ENCODE measurements at regions not wholly inside any gene's neighbourhood (a gene's known extent, or its start where the extent isn't known, plus 50 kb on each side); places are given as distances from the start of the nearest gene placed in this dataset.

DNA sequence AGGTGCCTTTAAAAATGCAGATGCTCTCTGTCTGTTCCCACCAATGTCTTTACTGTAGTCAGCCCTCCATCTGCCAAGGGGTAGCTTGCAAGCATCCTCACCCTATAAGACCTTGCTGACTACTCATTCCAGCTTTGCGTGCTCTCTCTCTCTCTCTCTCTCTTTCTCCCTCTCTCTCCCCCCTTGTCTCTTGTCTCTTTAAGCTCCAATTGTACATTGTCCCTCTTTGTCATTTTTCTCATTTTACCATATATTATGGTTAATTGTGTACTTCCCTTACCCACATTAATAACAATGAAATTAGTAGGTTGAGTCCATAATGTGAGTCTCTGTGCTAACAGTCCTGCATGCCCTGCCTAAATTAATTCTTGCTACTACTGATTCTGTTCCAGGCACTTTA lies 350.2 kb upstream of the CDH4 start:
- no peak for DNase-seq (ENCODE audit: low read depth)

DNA sequence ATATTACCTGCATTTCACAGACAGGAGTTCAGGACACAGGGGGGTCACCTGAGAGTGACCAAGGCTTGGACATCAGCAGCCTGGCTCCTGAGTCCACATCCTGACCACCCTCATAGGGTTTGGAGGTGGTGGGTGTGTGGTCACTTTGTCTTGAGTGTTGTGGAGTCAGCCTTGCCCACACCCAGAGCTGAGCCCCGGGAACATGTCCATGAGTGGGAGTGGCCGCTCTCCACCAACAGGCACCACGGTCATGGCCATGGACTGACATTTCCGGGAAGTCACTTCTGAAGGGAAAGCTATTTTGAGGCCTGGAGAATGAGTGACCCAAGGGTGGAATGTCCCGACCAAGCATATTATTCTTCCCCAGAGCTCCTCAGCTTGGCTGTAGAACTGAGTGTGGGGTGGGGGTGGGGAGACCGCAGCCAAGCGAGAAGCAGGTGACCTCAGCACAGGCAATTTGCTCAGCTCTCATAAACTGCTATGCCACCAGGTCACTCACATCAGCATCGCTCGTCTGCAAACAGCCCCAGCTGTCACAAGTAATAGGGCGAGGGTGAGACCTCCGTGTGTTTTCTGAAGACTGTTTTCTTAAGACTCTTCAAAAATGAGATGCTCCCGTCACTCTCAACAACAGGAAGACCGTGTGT lies 348.6 kb upstream of the CDH4 start:
- no peak for DNase-seq (ENCODE audit: low read depth)

DNA sequence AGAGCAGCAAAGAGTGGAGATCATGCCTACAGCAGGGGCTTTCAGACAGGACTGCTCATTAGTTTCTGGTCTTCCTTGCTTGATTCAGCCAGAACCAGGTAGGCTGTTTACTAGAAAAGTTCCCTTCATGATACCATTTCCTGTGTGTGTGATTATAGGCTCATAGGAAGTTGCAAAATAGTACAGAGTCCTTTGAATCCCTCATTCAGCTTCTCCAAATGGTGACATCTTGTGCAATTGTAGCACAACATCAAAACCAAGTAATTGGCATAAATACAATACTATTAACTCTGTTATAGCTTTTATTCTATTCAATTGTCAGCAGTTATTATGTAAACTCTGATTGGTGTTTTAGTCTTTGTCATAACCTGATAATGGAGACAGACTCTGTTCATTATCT lies 347.3 kb upstream of the CDH4 start:
- no peak for DNase-seq (ENCODE audit: low read depth)

DNA sequence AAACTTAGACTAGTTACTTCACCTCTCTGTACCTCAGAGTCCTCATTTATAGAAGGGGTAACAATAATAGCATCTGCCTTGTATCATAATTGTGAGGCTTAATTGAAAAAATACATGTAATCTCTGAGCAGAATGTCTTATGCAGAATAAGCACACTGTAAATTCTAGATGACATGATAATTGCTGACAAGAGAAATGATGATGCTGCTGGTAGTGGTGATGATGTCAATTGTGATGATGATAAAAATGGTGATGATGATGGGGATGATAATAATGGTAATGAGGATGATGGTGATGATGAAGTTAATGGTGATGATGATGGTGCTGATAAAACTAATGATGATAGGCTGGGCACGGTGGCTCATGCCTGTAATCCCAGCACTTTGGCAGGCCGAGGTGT lies 346.1 kb upstream of the CDH4 start:
- no peak for DNase-seq (ENCODE audit: low read depth)

DNA sequence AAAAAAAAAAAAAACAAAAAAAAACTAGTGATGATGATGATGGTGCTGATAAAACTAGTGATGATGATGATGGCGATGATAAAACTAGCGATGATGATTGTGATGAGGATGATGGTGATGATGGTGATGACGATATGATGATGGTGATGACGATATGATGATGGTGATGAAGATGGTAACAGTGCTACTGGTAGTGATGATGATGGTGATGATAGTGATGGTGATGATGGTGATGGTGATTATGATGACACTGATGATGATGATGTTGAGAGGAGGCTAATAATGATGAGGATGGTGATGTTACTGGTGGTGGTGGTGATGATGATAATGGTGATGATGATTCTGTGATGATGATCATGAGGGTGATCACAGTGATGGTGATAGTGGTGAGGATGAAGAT lies 345.5 kb upstream of the CDH4 start:
- DNase-seq (ENCODE audit: low read depth): no peak

DNA sequence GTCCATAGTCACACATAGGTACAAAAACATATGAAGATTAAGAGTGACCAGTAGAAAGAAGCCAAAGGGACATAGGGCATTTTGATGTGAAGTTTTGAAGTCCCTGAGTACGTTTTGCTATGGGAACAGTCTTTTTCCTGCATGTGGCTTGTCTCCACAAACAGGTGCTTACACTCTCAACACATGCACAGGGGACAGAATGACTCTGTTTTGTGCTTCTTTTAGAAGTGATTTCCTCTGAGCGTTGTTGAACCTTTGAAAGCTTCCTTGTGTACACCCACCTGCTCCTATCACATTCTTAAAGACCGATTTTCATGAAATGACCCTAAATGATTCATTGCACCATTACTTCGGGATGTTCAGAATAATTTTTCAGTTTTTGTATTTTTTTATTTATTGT lies 338.8 kb upstream of the CDH4 start:
- DNase-seq (ENCODE audit: low read depth): no peak

DNA sequence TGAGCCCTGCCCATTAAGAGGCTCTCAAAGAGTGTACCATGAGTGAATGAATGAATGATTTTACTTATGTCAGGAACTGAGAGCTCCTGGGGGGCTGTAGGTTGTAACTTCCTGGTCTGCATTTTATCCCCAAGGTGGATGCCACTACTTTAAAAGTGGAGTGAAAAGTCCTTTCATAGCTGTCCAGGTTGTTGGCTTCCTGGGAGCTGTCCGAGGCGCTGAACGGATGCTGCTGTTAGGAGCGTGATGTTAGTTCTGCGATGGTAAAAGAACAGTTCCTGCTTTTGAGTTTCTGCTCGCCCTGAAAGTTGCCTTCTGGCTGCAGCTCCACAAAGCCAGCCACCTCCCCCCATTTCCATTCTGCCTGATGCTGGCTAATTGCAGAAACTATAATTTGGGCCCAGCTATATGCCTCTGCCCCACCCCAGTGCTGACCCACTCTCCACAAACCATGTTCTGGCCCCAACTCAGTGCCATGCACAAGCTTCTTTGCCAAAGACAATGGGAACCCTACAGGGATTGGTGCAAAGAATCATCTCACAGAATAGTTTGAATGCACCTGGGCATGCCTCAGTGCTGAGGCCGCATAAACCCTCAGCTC lies 330.9 kb upstream of the CDH4 start:
- no peak for DNase-seq (ENCODE audit: low read depth)

DNA sequence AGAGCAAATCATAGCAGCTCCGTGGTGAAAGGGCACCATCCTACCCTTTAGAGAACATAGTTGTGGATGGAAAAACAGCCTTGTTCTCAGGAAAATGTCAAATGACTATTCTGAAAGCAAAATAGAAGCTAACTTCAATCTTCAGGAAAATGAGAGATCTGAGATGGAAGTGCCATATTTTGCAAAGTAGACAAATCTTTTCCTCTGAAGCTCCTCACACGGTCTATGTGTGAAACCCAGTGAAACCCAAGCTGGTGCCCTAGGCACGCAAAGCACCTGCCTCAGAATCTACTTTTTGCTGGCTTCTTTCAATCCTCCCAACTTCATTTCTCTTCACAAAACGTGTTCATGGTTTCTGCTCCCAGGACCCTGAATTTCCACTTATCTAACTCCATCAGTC lies 325.2 kb upstream of the CDH4 start:
- DNase-seq (ENCODE audit: low read depth): no peak

DNA sequence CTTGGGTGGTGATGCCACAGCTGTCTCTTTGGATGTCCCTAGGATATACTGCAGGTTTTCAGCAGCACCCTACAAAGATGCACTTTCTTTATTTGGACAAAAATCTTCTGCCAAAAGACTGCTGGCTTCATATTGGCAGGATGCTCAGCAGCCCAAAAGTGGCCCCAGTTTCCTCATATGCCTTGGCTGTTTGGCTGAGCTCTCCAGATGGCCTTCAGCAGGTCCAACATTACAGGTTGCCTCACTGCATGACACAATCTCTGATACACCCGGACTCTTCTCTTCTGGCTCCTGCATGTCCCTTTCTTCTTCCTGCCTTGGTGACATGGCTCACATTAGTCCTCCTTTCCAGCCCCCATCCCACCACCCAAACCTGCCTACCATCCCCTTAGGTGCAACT lies 323.7 kb upstream of the CDH4 start:
- DNase-seq (ENCODE audit: low read depth): no peak

DNA sequence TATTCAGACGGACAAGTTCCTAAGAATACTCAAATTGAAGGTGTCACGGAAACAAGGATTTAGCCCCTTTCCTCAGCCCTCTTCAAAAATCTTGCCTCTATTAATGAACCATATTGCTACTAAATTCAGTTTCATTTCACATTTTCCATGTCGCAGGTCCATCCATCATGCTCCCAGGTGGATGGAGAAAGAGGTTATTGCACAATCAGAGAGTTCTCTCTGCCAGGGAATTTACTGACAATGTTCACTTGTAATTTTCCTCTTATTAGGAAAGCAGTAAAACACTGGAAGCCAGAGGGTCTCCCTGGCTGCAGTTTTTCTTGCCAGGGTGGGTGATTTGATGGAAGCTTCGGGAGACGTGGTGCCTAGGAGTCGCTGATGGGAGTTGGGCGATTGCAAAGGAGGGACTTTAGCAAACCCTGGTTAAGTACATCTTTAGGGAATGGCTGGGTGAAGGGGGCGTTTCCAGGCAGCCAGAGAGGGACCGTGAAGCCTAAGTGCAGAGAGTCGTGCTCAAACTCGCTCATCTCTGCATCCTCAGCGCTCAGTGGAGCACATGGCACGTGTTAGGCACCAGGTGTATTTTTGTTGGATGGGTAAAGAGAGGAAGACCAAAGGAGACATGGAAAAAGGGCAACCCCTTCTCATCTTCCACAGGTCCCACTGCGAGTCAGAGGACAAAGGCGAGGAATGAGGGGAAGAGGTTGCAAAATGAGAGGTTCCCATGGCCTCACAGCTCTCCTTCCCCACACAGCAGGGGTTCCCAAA lies 321.9 kb upstream of the CDH4 start:
- no peak for DNase-seq (ENCODE audit: low read depth)

DNA sequence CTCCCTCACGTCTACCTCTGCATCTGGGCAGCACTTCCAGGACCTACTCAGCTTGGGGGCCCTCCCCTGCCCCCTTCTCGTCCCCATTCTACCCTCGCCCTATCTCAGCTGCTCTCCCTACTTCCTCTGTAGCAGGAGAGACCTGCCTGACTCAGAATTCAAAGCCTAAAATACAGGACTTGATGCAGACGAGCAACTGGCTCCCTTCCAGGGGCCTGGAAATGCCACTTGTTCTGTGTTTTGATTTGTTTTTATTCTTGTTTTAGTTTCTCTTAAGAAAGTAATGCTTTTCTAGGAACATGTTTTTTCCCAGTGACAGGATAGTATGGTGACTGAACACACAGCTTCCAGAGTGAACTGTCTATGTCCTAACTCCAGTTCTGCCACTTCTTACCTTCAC lies 320.4 kb upstream of the CDH4 start:
- no peak for DNase-seq (ENCODE audit: low read depth)

DNA sequence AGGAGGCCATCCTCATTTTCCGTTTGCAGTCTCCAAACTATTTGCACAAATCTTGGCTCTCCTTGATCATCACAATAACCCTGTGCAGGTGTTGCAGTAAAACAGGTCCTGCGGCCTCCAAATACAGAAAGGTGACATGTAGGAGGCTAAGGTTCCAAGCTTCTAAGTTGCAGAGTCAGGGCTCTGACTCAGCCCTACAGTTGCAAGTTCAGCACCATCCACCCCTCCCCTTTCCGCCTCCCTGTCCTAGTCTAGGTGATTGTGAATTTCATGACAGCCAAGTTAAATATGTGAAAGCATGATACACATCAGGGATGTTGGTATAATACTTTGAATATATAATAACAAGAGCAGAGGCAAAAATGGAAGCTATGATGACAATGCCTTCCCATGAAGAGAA lies 317.3 kb upstream of the CDH4 start:
- no peak for DNase-seq (ENCODE audit: low read depth)

DNA sequence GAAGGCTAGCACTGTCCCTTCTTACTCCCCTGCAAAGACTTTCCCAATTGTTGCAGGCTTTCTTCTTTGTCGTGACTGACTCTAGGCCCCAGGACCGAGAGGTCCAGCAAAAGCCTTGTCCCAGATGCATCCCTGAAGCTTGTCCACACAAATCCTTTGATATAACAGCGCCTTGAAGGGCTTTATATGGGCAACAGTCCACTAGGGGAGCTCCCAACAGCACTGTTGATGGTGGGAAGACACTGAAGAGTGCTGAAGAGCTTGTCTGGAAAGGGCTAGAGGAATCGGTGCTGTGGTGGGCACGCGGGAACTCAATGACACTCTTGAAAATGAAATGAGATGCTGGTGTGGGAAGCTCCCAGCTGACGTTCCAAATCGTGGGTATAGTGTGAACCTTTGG lies 316.1 kb upstream of the CDH4 start:
- DNase-seq (ENCODE audit: low read depth): no peak

DNA sequence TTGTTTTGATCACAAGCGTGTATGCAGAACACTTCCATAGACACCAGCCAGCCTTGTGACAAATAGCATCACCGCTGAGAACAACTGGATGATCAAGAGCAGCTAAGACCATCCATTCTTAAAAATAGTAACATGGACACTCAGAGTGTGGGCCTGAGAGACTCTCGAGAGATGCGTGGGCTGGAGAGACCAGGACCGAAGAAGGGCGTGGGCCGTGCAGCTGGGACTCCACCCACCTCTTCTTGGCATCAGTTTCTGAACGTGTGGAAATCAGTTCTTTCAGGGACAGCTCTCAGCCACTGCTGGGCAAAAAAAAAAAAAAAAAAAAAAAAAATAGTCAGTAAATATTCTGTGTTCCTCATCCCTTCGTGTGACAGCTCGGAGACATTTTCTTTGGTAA lies 314.5 kb upstream of the CDH4 start:
- DNase-seq (ENCODE audit: low read depth): no peak

DNA sequence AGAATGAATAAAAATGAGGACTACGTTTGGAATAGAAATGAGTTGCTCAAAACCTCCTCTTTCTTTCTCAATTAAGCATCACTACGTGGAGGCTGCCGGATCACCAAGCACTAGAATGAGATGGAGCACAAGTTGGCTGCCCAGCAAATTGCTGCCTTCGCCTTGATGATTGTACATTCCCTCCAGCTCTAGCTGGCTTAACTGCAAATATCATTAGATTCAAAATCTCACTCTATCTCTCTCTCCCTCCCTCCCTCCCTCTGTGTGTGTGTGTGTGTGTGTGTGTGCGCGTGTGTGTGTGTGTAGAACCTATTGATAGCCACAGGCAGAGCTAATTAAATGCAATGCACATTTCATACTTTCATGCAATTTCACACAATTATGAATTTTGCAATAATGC lies 310.7 kb upstream of the CDH4 start:
- no peak for DNase-seq (ENCODE audit: low read depth)

DNA sequence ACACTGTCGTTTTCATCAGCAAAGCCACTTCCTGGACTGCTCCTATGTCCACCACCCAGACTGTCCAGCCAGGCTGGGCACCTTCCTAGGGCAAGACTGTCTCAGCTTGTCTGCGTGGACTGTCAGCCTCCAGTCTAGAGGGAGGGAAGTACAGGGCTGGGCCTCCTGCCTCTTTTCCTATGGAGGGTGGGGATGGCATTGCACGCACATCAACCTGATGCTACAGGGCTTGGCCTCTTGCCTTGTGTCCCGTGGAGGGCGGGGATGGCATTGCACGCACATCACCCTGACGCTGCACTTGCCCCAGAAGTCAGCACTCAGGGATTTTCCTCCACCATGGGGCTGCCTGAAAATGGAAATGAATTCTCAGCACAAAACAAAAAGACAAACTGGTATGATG lies 304.2 kb upstream of the CDH4 start:
- no peak for DNase-seq (ENCODE audit: low read depth)

DNA sequence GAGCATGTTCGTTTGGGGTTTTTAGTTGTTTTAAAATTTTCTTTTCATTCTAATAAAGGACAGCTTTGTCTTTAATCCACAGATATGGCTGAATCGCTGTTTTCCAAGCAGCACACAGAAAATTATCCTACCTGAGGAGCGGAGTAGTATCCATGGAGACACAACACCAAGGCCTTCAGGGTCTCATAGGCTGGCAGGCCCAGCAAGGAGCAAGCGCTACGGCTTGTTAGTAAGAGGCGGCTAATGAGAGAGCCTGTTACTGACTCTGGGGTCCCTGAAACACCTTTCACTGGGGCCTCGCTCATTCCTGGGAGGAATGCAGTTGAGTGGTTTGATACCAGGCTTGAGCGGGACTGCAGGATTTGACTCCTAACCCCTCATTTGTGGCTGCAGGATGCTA lies 303.8 kb upstream of the CDH4 start:
- no peak for DNase-seq (ENCODE audit: low read depth)

DNA sequence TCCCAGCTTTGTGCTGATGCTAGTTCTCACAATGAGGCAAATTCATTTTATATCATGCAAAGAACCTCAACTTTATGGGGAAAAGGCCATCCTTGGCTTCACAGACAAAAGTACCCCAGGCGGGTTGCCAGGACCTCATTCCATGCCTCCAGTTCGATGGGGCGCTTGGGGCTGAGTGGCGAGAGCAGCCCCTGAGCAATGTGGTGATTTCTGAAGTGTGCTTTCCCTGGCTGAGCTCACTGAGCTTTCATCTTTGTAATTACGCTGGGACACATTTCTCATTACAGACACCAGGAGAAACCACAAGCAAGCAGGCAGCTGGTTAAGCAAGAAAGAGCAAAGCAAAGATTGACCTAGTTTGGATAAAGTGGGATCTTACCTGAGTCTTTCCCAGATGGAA lies 301.5 kb upstream of the CDH4 start:
- no peak for DNase-seq (ENCODE audit: low read depth)

DNA sequence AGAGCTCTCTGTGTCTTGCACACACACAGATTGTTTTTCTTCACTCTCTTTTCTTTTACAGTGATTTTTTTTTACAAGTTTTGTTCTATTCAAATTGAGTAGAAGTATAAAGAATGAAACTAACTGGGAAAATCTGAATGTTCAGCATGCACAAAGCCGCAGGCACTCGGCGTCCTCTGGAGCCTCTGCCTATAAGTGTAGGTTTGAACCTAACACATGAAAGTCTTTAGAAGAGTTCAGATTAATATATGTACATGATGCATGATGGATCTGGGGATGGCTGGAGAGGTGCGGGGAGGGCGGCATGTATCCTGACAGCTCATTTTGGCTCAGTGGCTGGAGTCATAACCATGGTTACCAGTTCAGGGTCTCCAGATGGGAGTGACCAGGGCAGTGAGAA lies 301.1 kb upstream of the CDH4 start:
- DNase-seq (ENCODE audit: low read depth): no peak

DNA sequence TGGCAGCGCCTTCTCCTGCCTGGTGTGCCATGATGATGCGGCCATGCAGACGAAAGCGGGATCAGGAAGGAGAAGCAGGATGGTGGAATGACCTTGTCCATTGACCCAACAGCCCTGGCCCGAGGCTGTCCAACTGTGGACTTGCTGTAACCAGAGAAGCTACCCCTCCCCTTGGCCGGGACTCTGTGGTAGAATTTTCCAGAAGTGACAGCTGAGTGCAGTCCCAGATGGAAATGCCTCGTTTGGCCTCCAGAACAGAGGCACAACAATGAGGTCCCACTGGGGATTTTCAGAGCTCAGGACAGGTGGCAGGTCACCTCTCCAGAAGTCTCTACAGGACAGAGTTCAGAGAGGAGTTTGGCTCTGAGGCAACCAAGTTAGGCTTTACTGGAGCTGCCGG lies 299.2 kb upstream of the CDH4 start:
- no peak for DNase-seq (ENCODE audit: low read depth)

DNA sequence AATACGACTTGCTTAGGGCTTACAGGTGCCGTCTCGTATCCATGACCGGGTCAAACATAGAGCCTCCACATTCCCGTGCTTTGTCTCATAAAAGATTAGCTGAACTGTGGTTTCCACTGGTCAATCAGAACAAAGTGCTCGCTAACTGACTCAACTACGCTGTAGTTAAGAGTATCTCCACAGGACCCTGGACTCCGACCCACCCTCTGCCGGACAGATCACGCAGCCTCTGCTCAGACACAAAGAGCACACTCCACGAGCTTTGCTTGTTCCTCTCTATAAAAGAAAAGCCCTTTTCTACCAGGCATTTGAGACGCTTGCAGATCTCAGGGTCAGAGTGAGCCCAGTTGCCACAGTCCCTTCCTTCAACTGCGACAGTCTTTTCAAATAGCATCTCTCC lies 298.7 kb upstream of the CDH4 start:
- no peak for DNase-seq (ENCODE audit: low read depth)

DNA sequence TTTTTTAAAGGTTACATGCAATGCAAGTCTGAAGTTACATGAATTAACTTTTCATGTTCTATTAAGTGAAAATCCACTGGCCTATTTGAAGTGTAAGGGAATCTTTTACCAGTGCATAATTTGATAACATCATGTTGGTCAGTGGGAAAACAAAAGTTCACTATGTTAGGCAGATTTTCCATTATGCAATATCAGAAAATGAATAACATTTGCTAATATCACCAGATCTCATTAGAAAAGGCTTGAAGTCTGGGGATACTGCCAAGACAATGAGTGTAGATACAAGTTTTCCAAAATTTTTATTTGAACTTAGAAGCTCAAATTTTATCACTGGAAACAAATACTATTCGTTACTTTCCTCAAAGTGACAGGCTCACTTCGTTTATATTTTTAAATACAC lies 296.4 kb upstream of the CDH4 start:
- no peak for DNase-seq (ENCODE audit: low read depth)

DNA sequence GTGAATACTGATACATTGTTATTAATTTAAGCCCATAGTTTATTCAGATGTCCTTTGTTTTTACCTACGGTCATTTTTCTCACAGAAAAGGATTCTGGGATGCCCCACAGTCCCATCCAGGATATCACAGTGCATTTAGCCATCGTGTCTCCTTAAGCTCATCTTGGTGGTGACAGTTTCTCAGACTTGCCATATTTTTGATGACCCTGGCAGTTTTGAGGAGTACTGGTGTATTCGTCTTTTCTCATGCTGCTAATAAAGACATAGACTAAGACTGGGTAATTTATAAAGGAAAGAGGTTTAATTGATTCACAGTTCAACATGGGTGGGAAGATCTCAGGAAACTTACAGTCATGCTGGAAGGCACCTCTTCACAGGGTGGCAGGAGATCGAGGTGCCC lies 295.9 kb upstream of the CDH4 start:
- DNase-seq (ENCODE audit: low read depth): no peak

DNA sequence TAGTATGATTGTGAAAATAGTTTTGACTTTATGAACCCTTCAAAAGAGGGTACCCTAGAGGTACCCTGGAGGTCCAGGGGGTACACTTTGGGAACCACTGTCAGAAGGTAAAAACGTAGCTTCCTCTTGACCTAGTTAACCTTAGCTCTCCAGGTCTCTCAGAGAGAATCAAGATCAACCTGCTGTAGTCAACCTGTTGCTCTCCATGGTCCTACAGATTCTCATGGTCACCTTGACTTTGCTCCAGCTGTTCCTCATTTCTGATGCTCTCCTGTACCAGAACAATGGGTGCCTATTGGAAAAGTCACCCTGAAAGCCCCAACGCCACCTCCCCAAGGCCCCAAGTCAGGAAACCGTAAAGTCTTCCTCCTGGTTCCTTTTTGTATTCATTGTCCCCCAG lies 294.4 kb upstream of the CDH4 start:
- DNase-seq (ENCODE audit: low read depth): no peak

Data from CMK (cell line).